OCI-LY3 (cell line): ENCODE measurements at regions not wholly inside any gene's neighbourhood (a gene's known extent, or its start where the extent isn't known, plus 50 kb on each side); places are given as distances from the start of the nearest gene placed in this dataset.

Experiments used
- EZH2phosphoT487 ChIP-seq: fragments of 200-600 bp; shearing (Covaris generic); IDR thresholded peaks from 2 replicates; pipeline ENCODE4 v1.6.1; 2018; ENCODE audit warnings: antibody characterized with exemption, mixed run types, low read depth
- TF ChIP-seq, protein P1 (sequence below): fragments of 200-600, 300-600 bp; sonication (generic); IDR thresholded peaks from 2 replicates; pipeline ENCODE4 v1.5.1; 2014; ENCODE audit warnings: antibody characterized with exemption, low read length, low read depth

GRCh38 chr4:146095860-146096259, 79.7 kb upstream of the LSM6 start:
- TF ChIP-seq, protein P1, sequence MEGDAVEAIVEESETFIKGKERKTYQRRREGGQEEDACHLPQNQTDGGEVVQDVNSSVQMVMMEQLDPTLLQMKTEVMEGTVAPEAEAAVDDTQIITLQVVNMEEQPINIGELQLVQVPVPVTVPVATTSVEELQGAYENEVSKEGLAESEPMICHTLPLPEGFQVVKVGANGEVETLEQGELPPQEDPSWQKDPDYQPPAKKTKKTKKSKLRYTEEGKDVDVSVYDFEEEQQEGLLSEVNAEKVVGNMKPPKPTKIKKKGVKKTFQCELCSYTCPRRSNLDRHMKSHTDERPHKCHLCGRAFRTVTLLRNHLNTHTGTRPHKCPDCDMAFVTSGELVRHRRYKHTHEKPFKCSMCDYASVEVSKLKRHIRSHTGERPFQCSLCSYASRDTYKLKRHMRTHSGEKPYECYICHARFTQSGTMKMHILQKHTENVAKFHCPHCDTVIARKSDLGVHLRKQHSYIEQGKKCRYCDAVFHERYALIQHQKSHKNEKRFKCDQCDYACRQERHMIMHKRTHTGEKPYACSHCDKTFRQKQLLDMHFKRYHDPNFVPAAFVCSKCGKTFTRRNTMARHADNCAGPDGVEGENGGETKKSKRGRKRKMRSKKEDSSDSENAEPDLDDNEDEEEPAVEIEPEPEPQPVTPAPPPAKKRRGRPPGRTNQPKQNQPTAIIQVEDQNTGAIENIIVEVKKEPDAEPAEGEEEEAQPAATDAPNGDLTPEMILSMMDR = peak; percentile 34
- no peak for TF ChIP-seq EZH2phosphoT487
